Right atrium auricular region (tissue), 2 donors: ENCODE measurements at regions not wholly inside any gene's neighbourhood (a gene's known extent, or its start where the extent isn't known, plus 50 kb on each side); places are given as distances from the start of the nearest gene placed in this dataset.
"Not testable (repeated sequence)": the region's sequence is repeated elsewhere in the genome, so short reads cannot be mapped to it uniquely, and the experiment has no call there.

Experiments
- DNase-seq: peaks from one replicate; pipeline ENCODE4 v3.0.0-alpha.2; 2019; ENCODE audit warnings: low spot score
- H3K27ac ChIP-seq, 2 donors: fragments of 200-600 bp; sonication (generic); 1 replicate in 1 of 2; 2 replicates in 1 of 2; pipeline ENCODE4 v1.5.1; 2016 to 2019
- H3K27me3 ChIP-seq, 2 donors: fragments of 200-600 bp; sonication (generic); one replicate each; pipeline versions ENCODE4 v1.5.1 to v1.6.0; 2017 to 2019
- H3K36me3 ChIP-seq: fragments of 200-600 bp; sonication (generic); one replicate; pipeline ENCODE4 v1.5.1; 2016
- H3K4me1 ChIP-seq, 2 donors: fragments of 200-600 bp; sonication (generic); one replicate each; pipeline versions ENCODE4 v1.5.1 to v1.6.0; 2017 to 2019
- H3K4me3 ChIP-seq, 2 donors: fragments of 200-600 bp; sonication (generic); 1 replicate in 1 of 2; 2 replicates in 1 of 2; pipeline ENCODE4 v1.5.1; 2017 to 2019; ENCODE audit warnings: mild to moderate bottlenecking in 1 of 2, moderate library complexity in 1 of 2
- H3K9me3 ChIP-seq, 2 donors: fragments of 200-600 bp; sonication (generic); one replicate each; pipeline ENCODE4 v1.5.1; 2019
- CTCF ChIP-seq, 2 donors: fragments of 200-600 bp; sonication (generic); IDR thresholded peaks; one replicate each; pipeline ENCODE4 v1.5.1; 2019; ENCODE audit warnings: antibody characterized with exemption in 2 of 2

GRCh38 chr4:33737726-33738125, 2506.6 kb downstream of the ARAP2 start:
- Histone ChIP-seq H3K36me3 (no peaks in the 10 kb centered on the region), H3K27ac (no peak overlapping the region), H3K27me3 (no peaks in the 10 kb centered on the region), H3K4me1 (no peaks in the 10 kb centered on the region), H3K4me3 (no peak overlapping the region), H3K9me3 (no peaks in the 10 kb centered on the region)
- DNase-seq, result no peak
- no peak for TF ChIP-seq CTCF (IDR thresholded peaks at IDR 0.05)

- Histone ChIP-seq H3K27ac (no peak overlapping the region), H3K9me3 (no peaks in the 10 kb centered on the region), H3K27me3 (no peaks in the 10 kb centered on the region), H3K4me1 (no peaks in the 10 kb centered on the region), H3K36me3 (no peaks in the 10 kb centered on the region), H3K4me3 (no peak overlapping the region)
- no peak for DNase-seq
- TF ChIP-seq CTCF (IDR thresholded peaks at IDR 0.05), result no peak
Measured at GRCh38 chr4:33739884-33740632, 2504.3 kb downstream of the ARAP2 start.

GRCh38 chr4:33740871-33741270, 2503.4 kb downstream of the ARAP2 start:
- DNase-seq, H3K9me3 ChIP-seq, H3K4me1 ChIP-seq, H3K4me3 ChIP-seq, H3K27me3 ChIP-seq, H3K36me3 ChIP-seq, H3K27ac ChIP-seq: not testable (repeated sequence)

GRCh38 chr4:33746979-33747378, 2497.3 kb downstream of the ARAP2 start:
- no peak for TF ChIP-seq CTCF (IDR thresholded peaks at IDR 0.05)
- no peaks in the 10 kb centered on the region for H3K4me1 ChIP-seq
- H3K27ac ChIP-seq, result no peak overlapping the region
- no peaks in the 10 kb centered on the region for H3K9me3 ChIP-seq
- no peak for DNase-seq
- no peak overlapping the region for H3K4me3 ChIP-seq
- no peaks in the 10 kb centered on the region for H3K27me3 ChIP-seq
- H3K36me3 ChIP-seq, result no peaks in the 10 kb centered on the region

- H3K4me3 ChIP-seq, result no peak overlapping the region
- H3K9me3 ChIP-seq, result no peaks in the 10 kb centered on the region
- DNase-seq, result no peak
- TF ChIP-seq CTCF (IDR thresholded peaks at IDR 0.05), result no peak
- H3K4me1 ChIP-seq, result no peaks in the 10 kb centered on the region
- no peak overlapping the region for H3K27ac ChIP-seq
- H3K27me3 ChIP-seq, result no peaks in the 10 kb centered on the region
- no peaks in the 10 kb centered on the region for H3K36me3 ChIP-seq
Measured at GRCh38 chr4:33751050-33751449, 2493.3 kb downstream of the ARAP2 start.

- TF ChIP-seq CTCF (IDR thresholded peaks at IDR 0.05), result no peak
- Histone ChIP-seq H3K9me3 (no peaks in the 10 kb centered on the region), H3K27me3 (no peaks in the 10 kb centered on the region), H3K27ac (no peak overlapping the region), H3K4me1 (no peaks in the 10 kb centered on the region), H3K4me3 (no peak overlapping the region), H3K36me3 (no peaks in the 10 kb centered on the region)
- DNase-seq, result no peak
Measured at GRCh38 chr4:33772582-33772981, 2471.7 kb downstream of the ARAP2 start.
